ENCODE measurements at regions not wholly inside any gene's neighbourhood (a gene's known extent, or its start where the extent isn't known, plus 50 kb on each side); places are given as distances from the start of the nearest gene placed in this dataset.

GRCh38 chr12:13404111-13404628, 207.6 kb downstream of the EMP1 start:
- TF ChIP-seq CTCF (IDR thresholded peaks at IDR 0.05; ENCODE audit: low read length) (no peak), EZH2 (IDR thresholded peaks at IDR 0.05; ENCODE audit: borderline replicate concordance, low read length) (no peak)

All from OCI-LY1 (cell line).